HEK293T (cell line): ENCODE measurements at regions not wholly inside any gene's neighbourhood (a gene's known extent, or its start where the extent isn't known, plus 50 kb on each side); places are given as distances from the start of the nearest gene placed in this dataset.

Source experiments
- CTCF ChIA-PET: fragments of 350-600 bp; formaldehyde crosslinking; extraction: SDS; loops from one replicate; lab custom pipeline; 2021; ENCODE audit warnings: antibody characterized with exemption, inconsistent platforms; lab: Yijun Ruan, JAX
- POLR2A ChIA-PET: fragments of 350-600 bp; formaldehyde crosslinking; extraction: SDS; loops from one replicate; lab custom pipeline; 2020; ENCODE audit warnings: antibody characterized with exemption, inconsistent platforms; lab: Yijun Ruan, JAX
- DNase-seq: peaks from one replicate; pipeline ENCODE4 v3.0.0; 2012; ENCODE audit warnings: mixed read lengths; ENCODE audit errors: extremely low spot score
- ARNT ChIP-seq: fragments of 450-650 bp; IDR thresholded peaks from 2 replicates; pipeline ENCODE4 v1.6.1; 2017; ENCODE audit warnings: mild to moderate bottlenecking
- BHLHE40 ChIP-seq: fragments of 450-650 bp; IDR thresholded peaks from 2 replicates; pipeline ENCODE4 v1.6.1; 2016; ENCODE audit warnings: mild to moderate bottlenecking, moderate library complexity, borderline replicate concordance
- CTBP1 ChIP-seq: fragments of 450-650 bp; IDR thresholded peaks from 2 replicates; pipeline ENCODE4 v1.6.1; 2016; ENCODE audit warnings: borderline replicate concordance
- ELF4 ChIP-seq: fragments of 450-650 bp; IDR thresholded peaks from 2 replicates; pipeline ENCODE4 v1.6.1; 2017; ENCODE audit warnings: antibody characterized with exemption
- FOXA1 ChIP-seq: fragments of 450-650 bp; IDR thresholded peaks from 2 replicates; pipeline ENCODE4 v1.6.1; 2016; ENCODE audit warnings: mild to moderate bottlenecking
- FOXK2 ChIP-seq: fragments of 450-650 bp; IDR thresholded peaks from 2 replicates; pipeline ENCODE4 v1.6.1; 2016; ENCODE audit warnings: mild to moderate bottlenecking
- FOXM1 ChIP-seq: fragments of 450-650 bp; IDR thresholded peaks from 2 replicates; pipeline ENCODE4 v1.6.1; 2017; ENCODE audit warnings: mild to moderate bottlenecking, borderline replicate concordance
- HDGF ChIP-seq: fragments of 450-650 bp; IDR thresholded peaks from 2 replicates; pipeline ENCODE4 v1.6.1; 2017; ENCODE audit warnings: antibody characterized with exemption, borderline replicate concordance
- L3MBTL2 ChIP-seq: fragments of 450-650 bp; conservative IDR thresholded peaks from 2 replicates; pipeline ENCODE4 v1.6.1; 2016; ENCODE audit warnings: mild to moderate bottlenecking
- LEF1 ChIP-seq: fragments of 450-650 bp; IDR thresholded peaks from 2 replicates; pipeline ENCODE4 v1.6.1; 2017; ENCODE audit warnings: mild to moderate bottlenecking, borderline replicate concordance
- NFRKB ChIP-seq: fragments of 450-650 bp; IDR thresholded peaks from 2 replicates; pipeline ENCODE4 v1.6.1; 2016; ENCODE audit warnings: mild to moderate bottlenecking, moderate library complexity
- PKNOX1 ChIP-seq: fragments of 450-650 bp; IDR thresholded peaks from 2 replicates; pipeline ENCODE4 v1.6.1; 2016
- SP1 ChIP-seq: fragments of 450-650 bp; IDR thresholded peaks from 2 replicates; pipeline ENCODE4 v1.6.1; 2017
- SUZ12 ChIP-seq: fragments of 450-650 bp; IDR thresholded peaks from 2 replicates; pipeline ENCODE4 v1.6.1; 2016; ENCODE audit warnings: mild to moderate bottlenecking
- TARDBP ChIP-seq: fragments of 450-650 bp; IDR thresholded peaks from 2 replicates; pipeline ENCODE4 v1.6.1; 2016
- ZNF384 ChIP-seq: fragments of 450-650 bp; IDR thresholded peaks from 2 replicates; pipeline ENCODE4 v1.6.1; 2016

DNA sequence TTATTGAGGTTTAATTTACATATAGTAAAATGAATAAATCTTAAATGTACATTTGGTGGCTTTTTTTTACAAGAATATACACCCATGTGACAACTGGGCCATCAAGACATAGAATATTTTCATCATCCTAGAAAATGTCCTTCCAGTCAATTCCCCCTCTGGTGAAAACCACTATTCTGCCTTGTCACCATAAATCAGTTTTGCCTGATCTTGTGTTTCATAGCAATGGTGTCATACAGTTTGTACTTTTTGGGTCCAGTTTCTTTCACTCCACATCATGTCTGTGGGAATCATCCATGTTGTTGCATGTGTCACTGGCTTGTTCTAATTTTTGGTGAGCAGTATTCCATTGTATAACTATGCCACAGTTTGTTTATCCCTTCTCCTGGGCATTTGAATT is 133.1 kb downstream of the PDCD6IP start:
- TF ChIP-seq ZNF384, result no peak
- no peak for TF ChIP-seq CTBP1
- no peak for TF ChIP-seq BHLHE40
- TF ChIP-seq FOXM1, result no peak
- TF ChIP-seq L3MBTL2, result no peak
- no peak for TF ChIP-seq SP1
- no peak for TF ChIP-seq PKNOX1
- no peak for TF ChIP-seq LEF1
- no peak for TF ChIP-seq TARDBP
- TF ChIP-seq NFRKB, result no peak
- TF ChIP-seq FOXA1, result no peak
- TF ChIP-seq HDGF, result no peak
- no peak for TF ChIP-seq SUZ12
- no peak for TF ChIP-seq ELF4
- no peak for TF ChIP-seq FOXK2
- no peak for TF ChIP-seq ARNT
- DNase-seq, result no peak
- ChIA-PET CTCF (interaction anchor here (0.6 kb wide), 1 partner anchor 14 kb away, joined by 4 read pairs; no protein-coding TSS in a partner anchor), POLR2A (no interaction called here)

DNA sequence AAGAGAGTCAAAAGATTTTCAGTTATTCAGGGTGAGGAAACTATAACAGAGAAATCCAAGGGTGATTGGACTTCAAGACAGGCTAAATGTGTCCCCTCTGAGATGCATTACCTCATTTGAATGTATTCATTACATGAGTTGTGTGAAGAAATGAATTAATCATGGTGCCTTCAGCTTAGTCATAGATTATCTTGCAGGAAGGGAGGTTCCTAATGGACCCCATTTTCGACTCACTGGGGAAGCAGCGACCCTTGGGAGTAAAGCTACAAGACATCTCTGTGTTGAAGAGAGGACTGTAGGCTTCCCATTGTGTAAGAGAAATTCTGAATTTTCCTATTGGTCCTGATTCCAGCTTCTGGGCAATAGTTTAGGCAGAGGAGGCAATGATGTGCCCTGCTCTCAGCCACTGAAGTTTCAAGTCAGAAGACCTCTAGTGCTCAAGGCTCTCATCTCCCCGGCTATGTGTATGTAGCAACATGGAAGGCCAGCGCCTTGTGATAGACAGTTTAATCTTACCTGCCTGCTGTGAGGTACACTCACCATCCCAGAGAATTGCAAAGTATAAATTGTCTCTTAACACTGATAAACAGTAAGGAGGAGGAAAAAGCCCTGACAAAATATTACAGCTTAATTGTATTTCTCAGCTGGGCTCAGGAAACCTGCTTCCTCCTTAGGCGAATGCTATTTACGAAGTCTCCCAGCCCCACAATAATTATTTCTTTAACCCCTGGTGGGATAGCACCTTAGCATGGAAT is 133.8 kb downstream of the PDCD6IP start:
- TF ChIP-seq FOXA1 (no peak), CTBP1 (no peak), PKNOX1 (no peak), SUZ12 (no peak), ELF4 (no peak), ZNF384 (no peak), FOXM1 (no peak), LEF1 (no peak), ARNT (no peak), TARDBP (no peak), HDGF (no peak), FOXK2 (no peak)
- ChIA-PET POLR2A (no interaction called here), CTCF (interaction anchor here (0.6 kb wide), 1 partner anchor 13 kb away, joined by 4 read pairs; no protein-coding TSS in a partner anchor)
- DNase-seq, result no peak

DNA sequence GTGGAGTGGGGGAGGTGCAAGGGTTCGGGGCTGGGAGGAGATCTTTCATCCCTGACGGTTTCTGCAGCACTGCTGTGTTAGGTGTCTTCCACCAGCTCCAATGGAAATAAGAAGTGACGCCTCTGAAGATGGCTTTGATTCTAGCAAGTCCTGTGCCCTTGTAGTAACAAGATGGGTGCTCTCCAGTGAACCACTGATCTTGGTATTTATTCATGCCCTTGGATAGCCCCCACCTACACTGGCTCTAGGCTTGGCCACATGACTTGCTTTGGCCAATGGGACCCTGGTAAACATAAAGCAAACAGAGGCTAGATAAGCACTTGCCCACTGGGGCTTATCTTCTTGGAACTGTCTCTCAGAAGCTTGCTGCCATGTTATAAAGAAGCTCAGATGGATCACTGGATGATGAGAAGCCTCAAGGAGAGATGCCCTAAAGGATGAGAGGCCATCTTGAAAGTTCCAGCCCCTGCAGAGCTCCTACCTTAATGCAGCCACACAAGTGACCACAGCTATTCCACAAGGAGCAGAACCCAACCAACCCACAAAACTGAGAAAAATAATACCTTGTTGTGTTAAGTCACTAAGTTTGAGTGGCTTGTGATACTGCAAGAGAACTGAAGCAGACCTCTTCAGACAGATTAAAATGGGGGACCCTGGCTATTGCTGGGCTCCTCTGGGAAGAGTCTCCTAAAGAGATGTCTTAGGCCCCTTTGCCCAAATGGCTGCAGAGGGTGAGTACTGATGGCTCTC is 137.9 kb downstream of the PDCD6IP start:
- no peak for DNase-seq
- TF ChIP-seq FOXM1 (no peak), ELF4 (no peak), PKNOX1 (no peak), FOXK2 (no peak), HDGF (no peak), TARDBP (no peak), ZNF384 (no peak), CTBP1 (no peak)
- ChIA-PET POLR2A (no interaction called here), CTCF (no interaction called here)

DNA sequence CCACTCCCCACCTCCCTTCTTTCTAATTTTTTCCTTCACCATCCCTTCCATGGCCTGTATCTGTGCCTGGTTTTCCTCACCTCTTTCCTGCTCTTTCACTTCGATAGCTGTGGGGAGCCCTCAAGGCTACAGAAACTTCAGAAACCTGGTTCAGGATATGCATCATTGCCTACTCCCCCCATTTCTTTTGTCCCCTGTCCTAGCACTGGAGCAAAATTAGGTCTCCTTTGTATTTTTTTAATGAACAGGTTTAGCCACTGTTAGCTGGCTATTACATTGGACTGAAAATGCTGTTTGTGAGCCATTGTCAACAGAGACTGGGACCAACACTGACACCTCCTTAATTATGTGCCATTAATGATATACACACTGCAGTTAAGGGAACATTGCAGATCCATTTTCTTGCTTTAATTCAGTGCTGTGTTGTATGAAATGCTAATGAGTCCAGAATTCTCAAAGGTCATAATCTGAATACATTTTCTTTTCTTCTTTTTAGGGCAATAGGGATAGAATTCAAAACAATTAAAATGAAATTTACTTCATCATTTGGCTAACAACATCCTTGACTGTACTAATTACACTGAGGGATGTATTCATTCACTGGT is 138.6 kb downstream of the PDCD6IP start:
- TF ChIP-seq ARNT, result no peak
- no peak for TF ChIP-seq TARDBP
- no peak for TF ChIP-seq SUZ12
- ChIA-PET CTCF (no interaction called here), POLR2A (no interaction called here)
- DNase-seq, result no peak

DNA sequence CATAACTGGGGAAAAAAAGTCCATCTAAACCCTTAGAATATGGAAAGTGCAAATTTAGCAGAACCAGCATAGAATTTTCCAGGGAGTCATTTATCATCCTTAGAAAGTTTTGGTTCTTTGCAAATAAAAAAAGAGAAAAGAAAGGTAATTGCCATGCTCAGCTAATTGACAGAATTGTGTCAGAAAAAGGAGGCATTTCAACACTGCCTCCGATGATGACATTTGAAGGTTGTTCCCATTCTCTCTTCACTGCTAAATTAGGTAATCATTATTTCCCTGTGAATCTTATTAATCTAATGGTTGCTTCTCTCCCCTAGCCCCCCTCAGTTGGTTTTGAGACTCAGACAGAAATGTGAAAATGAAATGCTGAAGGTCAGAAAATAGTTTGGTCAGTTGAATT is 139.2 kb downstream of the PDCD6IP start:
- TF ChIP-seq NFRKB, result no peak
- TF ChIP-seq L3MBTL2, result no peak
- no peak for TF ChIP-seq SUZ12
- TF ChIP-seq BHLHE40, result no peak
- no peak for TF ChIP-seq FOXM1
- no peak for TF ChIP-seq CTBP1
- no peak for TF ChIP-seq ARNT
- ChIA-PET CTCF (no interaction called here), POLR2A (no interaction called here)
- no peak for DNase-seq

DNA sequence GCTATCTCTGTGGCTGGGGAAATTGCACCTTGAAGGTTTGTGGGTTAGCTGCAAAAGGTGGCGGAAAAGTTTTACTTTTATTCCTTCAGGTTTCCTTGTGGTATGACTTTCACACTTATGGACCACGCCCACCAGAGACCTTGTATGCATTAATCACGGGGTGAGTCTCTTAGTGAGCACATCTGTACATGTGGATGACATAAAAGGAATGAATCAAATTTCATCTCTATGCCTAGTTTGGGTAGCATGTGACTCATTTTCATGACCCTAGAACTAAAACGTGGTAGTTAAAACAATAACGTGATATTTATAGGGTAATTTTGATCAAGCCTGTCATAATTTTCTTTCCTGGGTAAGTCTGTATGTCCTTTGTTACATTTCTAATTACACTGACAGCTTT is 141.7 kb downstream of the PDCD6IP start:
- ChIA-PET CTCF (no interaction called here), POLR2A (no interaction called here)
- no peak for DNase-seq
- TF ChIP-seq BHLHE40 (no peak), FOXK2 (no peak), SUZ12 (no peak), L3MBTL2 (no peak), CTBP1 (no peak), LEF1 (no peak), PKNOX1 (no peak), NFRKB (no peak), ELF4 (no peak), FOXA1 (no peak), ZNF384 (no peak), ARNT (no peak), HDGF (no peak), FOXM1 (no peak), SP1 (no peak), TARDBP (no peak)
